ENCODE measurements at regions not wholly inside any gene's neighbourhood (a gene's known extent, or its start where the extent isn't known, plus 50 kb on each side); places are given as distances from the start of the nearest gene placed in this dataset.
"Not testable (repeated sequence)": the region's sequence is repeated elsewhere in the genome, so short reads cannot be mapped to it uniquely, and the experiment has no call there.

- DNase-seq (no peak), ATAC-seq (no peak)
- no peaks in the 10 kb centered on the region for H3K27me3 Mint-ChIP-seq (ENCODE audit: low read depth)
- ChIA-PET CTCF (no interaction called here), POLR2A (no interaction called here)
- H3K4me1 Mint-ChIP-seq (ENCODE audit: low read depth), result no peaks in the 10 kb centered on the region
- no peak overlapping the region for H3K27ac Mint-ChIP-seq
- H3K36me3 Mint-ChIP-seq (ENCODE audit: low read depth), result no peaks in the 10 kb centered on the region
- no peaks in the 10 kb centered on the region for H3K9me3 Mint-ChIP-seq (ENCODE audit: insufficient read depth)
- H3K4me3 Mint-ChIP-seq, result no peak overlapping the region
Measured at GRCh38 chr5:171544913-171545765, 125.7 kb downstream of the FGF18 start.

GRCh38 chr5:171549274-171549673, 129.8 kb downstream of the FGF18 start:
- peaks cover 2% of the 10 kb centered on the region for H3K27me3 Mint-ChIP-seq (ENCODE audit: low read depth)
- ChIA-PET CTCF (no interaction called here), POLR2A (no interaction called here)
- no peak for ATAC-seq
- DNase-seq, result no peak
- no peaks in the 10 kb centered on the region for H3K36me3 Mint-ChIP-seq (ENCODE audit: low read depth)
- H3K4me3 Mint-ChIP-seq, result no peak overlapping the region
- no peak overlapping the region for H3K27ac Mint-ChIP-seq
- H3K4me1 Mint-ChIP-seq (ENCODE audit: low read depth), result no peaks in the 10 kb centered on the region
- H3K9me3 Mint-ChIP-seq (ENCODE audit: insufficient read depth), result no peaks in the 10 kb centered on the region

- DNase-seq; H3K9me3 Mint-ChIP-seq (ENCODE audit: insufficient read depth); CTCF ChIA-PET; H3K4me1 Mint-ChIP-seq (ENCODE audit: low read depth); H3K4me3 Mint-ChIP-seq; POLR2A ChIA-PET; H3K27me3 Mint-ChIP-seq (ENCODE audit: low read depth); ATAC-seq; H3K27ac Mint-ChIP-seq; H3K36me3 Mint-ChIP-seq (ENCODE audit: low read depth): not testable (repeated sequence)
Measured at GRCh38 chr5:171553817-171554216, 134.4 kb downstream of the FGF18 start.

- H3K4me3 Mint-ChIP-seq, result no peak overlapping the region
- DNase-seq (no peak), ATAC-seq (no peak)
- no peak overlapping the region for H3K27ac Mint-ChIP-seq
- no peaks in the 10 kb centered on the region for H3K9me3 Mint-ChIP-seq (ENCODE audit: insufficient read depth)
- CTCF ChIA-PET, result no interaction called here
- no peaks in the 10 kb centered on the region for H3K36me3 Mint-ChIP-seq (ENCODE audit: low read depth)
- H3K27me3 Mint-ChIP-seq (ENCODE audit: low read depth), result peaks cover 2% of the 10 kb centered on the region
- POLR2A ChIA-PET, result no interaction called here
- H3K4me1 Mint-ChIP-seq (ENCODE audit: low read depth), result no peaks in the 10 kb centered on the region
Measured at GRCh38 chr5:171555160-171555559, 135.7 kb downstream of the FGF18 start.

GRCh38 chr5:171562822-171563221, 143.4 kb downstream of the FGF18 start:
- Mint-ChIP-seq H3K27ac (no peak overlapping the region), H3K27me3 (ENCODE audit: low read depth) (peaks cover 2% of the 10 kb centered on the region), H3K4me1 (ENCODE audit: low read depth) (no peaks in the 10 kb centered on the region), H3K36me3 (ENCODE audit: low read depth) (no peaks in the 10 kb centered on the region), H3K9me3 (ENCODE audit: insufficient read depth) (no peaks in the 10 kb centered on the region), H3K4me3 (no peak overlapping the region)
- ATAC-seq (no peak), DNase-seq (no peak)
- ChIA-PET POLR2A (no interaction called here), CTCF (no interaction called here)

- Mint-ChIP-seq H3K36me3 (ENCODE audit: low read depth) (no peaks in the 10 kb centered on the region), H3K9me3 (ENCODE audit: insufficient read depth) (peaks cover 5% of the 10 kb centered on the region), H3K4me3 (no peak overlapping the region), H3K4me1 (ENCODE audit: low read depth) (no peaks in the 10 kb centered on the region), H3K27me3 (ENCODE audit: low read depth) (peaks cover 4% of the 10 kb centered on the region), H3K27ac (no peak overlapping the region)
- ATAC-seq (no peak), DNase-seq (no peak)
- ChIA-PET CTCF (no interaction called here), POLR2A (no interaction called here)
Measured at GRCh38 chr5:171568389-171568788, 148.9 kb downstream of the FGF18 start.

- Mint-ChIP-seq H3K27me3 (ENCODE audit: low read depth) (peaks cover 4% of the 10 kb centered on the region), H3K4me3 (no peak overlapping the region), H3K27ac (no peak overlapping the region), H3K9me3 (ENCODE audit: insufficient read depth) (peaks cover 5% of the 10 kb centered on the region), H3K36me3 (ENCODE audit: low read depth) (no peaks in the 10 kb centered on the region), H3K4me1 (ENCODE audit: low read depth) (no peaks in the 10 kb centered on the region)
- POLR2A ChIA-PET, result no interaction called here
- ATAC-seq (no peak), DNase-seq (no peak)
- CTCF ChIA-PET, result no interaction called here
Measured at GRCh38 chr5:171569065-171569712, 149.7 kb downstream of the FGF18 start.

- H3K27me3 Mint-ChIP-seq (ENCODE audit: low read depth), result peaks cover 4% of the 10 kb centered on the region
- CTCF ChIA-PET, result no interaction called here
Measured at GRCh38 chr5:171570244-171570825, 150.9 kb downstream of the FGF18 start.

GRCh38 chr5:171571663-171572062, 152.2 kb downstream of the FGF18 start:
- CTCF ChIA-PET, result no interaction called here
- H3K27ac Mint-ChIP-seq, result no peak overlapping the region
- peaks cover 11% of the 10 kb centered on the region for H3K9me3 Mint-ChIP-seq (ENCODE audit: insufficient read depth)
- no peaks in the 10 kb centered on the region for H3K4me1 Mint-ChIP-seq (ENCODE audit: low read depth)
- DNase-seq, result no peak
- peaks cover 4% of the 10 kb centered on the region for H3K27me3 Mint-ChIP-seq (ENCODE audit: low read depth)
- no peak overlapping the region for H3K4me3 Mint-ChIP-seq
- POLR2A ChIA-PET, result no interaction called here
- H3K36me3 Mint-ChIP-seq (ENCODE audit: low read depth), result no peaks in the 10 kb centered on the region
- no peak for ATAC-seq

More at GRCh38 chr5:171570244-171570825, 150.9 kb downstream of the FGF18 start:
- H3K4me1 Mint-ChIP-seq (ENCODE audit: low read depth), result no peaks in the 10 kb centered on the region
- no peaks in the 10 kb centered on the region for H3K36me3 Mint-ChIP-seq (ENCODE audit: low read depth)
- peaks cover 5% of the 10 kb centered on the region for H3K9me3 Mint-ChIP-seq (ENCODE audit: insufficient read depth)
- H3K4me3 Mint-ChIP-seq, result no peak overlapping the region
- no peak overlapping the region for H3K27ac Mint-ChIP-seq
- POLR2A ChIA-PET, result no interaction called here
- no peak for ATAC-seq
- DNase-seq, result no peak

GRCh38 chr5:171573021-171573420, 153.6 kb downstream of the FGF18 start:
- CTCF ChIA-PET, result no interaction called here
- Mint-ChIP-seq H3K27ac (no peak overlapping the region), H3K9me3 (ENCODE audit: insufficient read depth) (peaks cover 11% of the 10 kb centered on the region), H3K4me1 (ENCODE audit: low read depth) (no peaks in the 10 kb centered on the region), H3K36me3 (ENCODE audit: low read depth) (no peaks in the 10 kb centered on the region), H3K4me3 (no peak overlapping the region), H3K27me3 (ENCODE audit: low read depth) (peaks cover 2% of the 10 kb centered on the region)
- DNase-seq, result no peak
- POLR2A ChIA-PET, result no interaction called here
- ATAC-seq, result no peak

- ATAC-seq (no peak), DNase-seq (no peak)
- no peak overlapping the region for H3K4me3 Mint-ChIP-seq
- H3K36me3 Mint-ChIP-seq (ENCODE audit: low read depth), result no peaks in the 10 kb centered on the region
- H3K4me1 Mint-ChIP-seq (ENCODE audit: low read depth), result no peaks in the 10 kb centered on the region
- ChIA-PET CTCF (no interaction called here), POLR2A (no interaction called here)
- peaks cover 11% of the 10 kb centered on the region for H3K9me3 Mint-ChIP-seq (ENCODE audit: insufficient read depth)
- no peak overlapping the region for H3K27ac Mint-ChIP-seq
- peaks cover 2% of the 10 kb centered on the region for H3K27me3 Mint-ChIP-seq (ENCODE audit: low read depth)
Measured at GRCh38 chr5:171573451-171574225, 154.2 kb downstream of the FGF18 start.

- ATAC-seq (no peak), DNase-seq (no peak)
- POLR2A ChIA-PET, result no interaction called here
- H3K4me1 Mint-ChIP-seq (ENCODE audit: low read depth), result no peaks in the 10 kb centered on the region
- peaks cover 7% of the 10 kb centered on the region for H3K9me3 Mint-ChIP-seq (ENCODE audit: insufficient read depth)
- H3K27ac Mint-ChIP-seq, result no peak overlapping the region
- H3K36me3 Mint-ChIP-seq (ENCODE audit: low read depth), result no peaks in the 10 kb centered on the region
- H3K27me3 Mint-ChIP-seq (ENCODE audit: low read depth), result peaks cover 2% of the 10 kb centered on the region
- H3K4me3 Mint-ChIP-seq, result no peak overlapping the region
- CTCF ChIA-PET, result no interaction called here
Measured at GRCh38 chr5:171574376-171574775, 154.9 kb downstream of the FGF18 start.

All from activated CD8-positive, alpha-beta T cell treated with anti-CD3 and anti-CD28 coated beads, Interleukin-2, amount 10 ng/mL, durations not matched to agents 7 days and 5 days (primary cell).